K562 (cell line): ENCODE measurements at regions not wholly inside any gene's neighbourhood (a gene's known extent, or its start where the extent isn't known, plus 50 kb on each side); places are given as distances from the start of the nearest gene placed in this dataset.

ENCODE experiments used
- E2F6 ChIP-seq, 2 experiments: IDR thresholded peaks; 2 replicates each; pipeline ENCODE4 v1.6.1; 2011; ENCODE audit warnings: borderline replicate concordance in 1 of 2, control low read depth in 1 of 2, low read depth in 1 of 2, low read length in 1 of 2, mild to moderate bottlenecking in 1 of 2, mixed read lengths in 1 of 2, moderate library complexity in 1 of 2; ENCODE audit not compliant: insufficient read depth in 1 of 2, insufficient read length in 1 of 2, poor library complexity in 1 of 2, severe bottlenecking in 1 of 2; ENCODE audit errors: extremely low read depth in 1 of 2
- ELK1 ChIP-seq: sonication (generic); formaldehyde crosslinking; IDR thresholded peaks from 2 replicates; pipeline ENCODE4 v1.8.1; 2022; ENCODE audit warnings: missing genetic modification reagents
- KAT8 ChIP-seq: fragments of 450-650 bp; IDR thresholded peaks from 2 replicates; pipeline ENCODE4 v1.6.1; 2016; ENCODE audit warnings: low read depth, mild to moderate bottlenecking
- ZBTB2 ChIP-seq: fragments of 450-650 bp; IDR thresholded peaks from 2 replicates; pipeline ENCODE4 v1.6.1; 2016; ENCODE audit warnings: antibody characterized with exemption
- ZBTB33 ChIP-seq: sonication (generic); formaldehyde crosslinking; IDR thresholded peaks from 2 replicates; pipeline ENCODE4 v1.8.1; 2023; ENCODE audit warnings: mild to moderate bottlenecking, missing genetic modification reagents
- ZFP30 ChIP-seq: fragments of 250-450 bp; sonication (Bioruptor Pico); IDR thresholded peaks from 2 replicates; pipeline ENCODE4 v1.8.0; 2022; ENCODE audit warnings: moderate library complexity, mild to moderate bottlenecking, inconsistent platforms, borderline replicate concordance
- ZNF165 ChIP-seq: fragments of 250-450 bp; sonication (Bioruptor Pico); IDR thresholded peaks from 2 replicates; pipeline ENCODE4 v1.4.0; 2020; ENCODE audit warnings: borderline replicate concordance
- ZNF398 ChIP-seq: fragments of 250-450 bp; sonication (Bioruptor Pico); IDR thresholded peaks from 2 replicates; pipeline ENCODE4 v1.8.0; 2021; ENCODE audit warnings: moderate library complexity, mild to moderate bottlenecking, inconsistent platforms

GRCh38 chr9:129263836-129264235 lies 85.8 kb upstream of the IER5L start:
- TF ChIP-seq E2F6 (IDR thresholded peaks at IDR 0.05; ENCODE audit: borderline replicate concordance in 1 of 2, extremely low read depth in 1 of 2, insufficient read depth in 1 of 2, insufficient read length in 1 of 2, low read depth in 1 of 2, low read length in 1 of 2, poor library complexity in 1 of 2, severe bottlenecking in 1 of 2) (no peak), ZBTB2 (no peak), KAT8 (no peak), ZNF165 (CRISPR knock-in tag) (no peak), ZFP30 (CRISPR knock-in tag) (no peak), ELK1 (CRISPR knock-in tag) (no peak), ZBTB33 (no peak), ZNF398 (CRISPR knock-in tag) (no peak)
